B cell (primary cell): ENCODE measurements at regions not wholly inside any gene's neighbourhood (a gene's known extent, or its start where the extent isn't known, plus 50 kb on each side); places are given as distances from the start of the nearest gene placed in this dataset.

Experiments
- ATAC-seq: fragments of 200-7000 bp; cut with Tn5 transposase; one replicate; pipeline ENCODE4 v1.10.0; 2021; ENCODE audit warnings: low read depth, mild to moderate bottlenecking, moderate number of reproducible peaks, moderate library complexity
- CTCF ChIA-PET: fragments of 350-600 bp; sonication (Branson Sonifier 250); formaldehyde crosslinking; loops from one replicate; lab custom pipeline; 2021; ENCODE audit warnings: antibody characterized with exemption, inconsistent platforms; lab: Charles Lee
- POLR2A ChIA-PET: fragments of 350-600 bp; sonication (Branson Sonifier 250); formaldehyde crosslinking; loops from one replicate; lab custom pipeline; 2021; ENCODE audit warnings: antibody characterized with exemption; lab: Charles Lee
- DNase-seq: peaks from one replicate; pipeline ENCODE4 v3.0.0; 2013
- H2AFZ ChIP-seq: 2 replicates; pipeline ENCODE4 v1.6.1; 2012; ENCODE audit warnings: mild to moderate bottlenecking, low read depth, low read length; ENCODE audit not compliant: insufficient read depth, poor library complexity, severe bottlenecking
- H3K27ac ChIP-seq, 2 donors: 1 replicate in 1 of 2; 2 replicates in 1 of 2; pipeline ENCODE4 v1.5.1; 2012 to 2013; ENCODE audit warnings: low read length in 2 of 2, mild to moderate bottlenecking in 2 of 2, moderate library complexity in 1 of 2
- H3K27me3 ChIP-seq, 4 experiments: fragments of 200-600 bp in 1 of 4; sonication (generic) in 1 of 4; replicated peaks in 1 of 4; 1 replicate in 2 of 4; 2 replicates in 2 of 4; pipeline versions ENCODE4 v1.6.1 to v1.7.0; 2013 to 2016; ENCODE audit warnings: low read length in 3 of 4, mild to moderate bottlenecking in 2 of 4, mixed read lengths in 1 of 4, moderate library complexity in 1 of 4; ENCODE audit not compliant: insufficient read depth in 4 of 4, control insufficient read depth in 3 of 4; ENCODE audit errors: control extremely low read depth in 1 of 4
- H3K36me3 ChIP-seq, 2 experiments: replicated peaks in 1 of 2; 1 replicate in 1 of 2; 2 replicates in 1 of 2; pipeline versions ENCODE4 v1.6.1 to v1.7.1; 2013; ENCODE audit warnings: low read length in 1 of 2; ENCODE audit not compliant: insufficient read depth in 2 of 2, control insufficient read depth in 1 of 2; ENCODE audit errors: control extremely low read depth in 1 of 2, extremely low read depth in 1 of 2
- H3K4me1 ChIP-seq, 2 donors: fragments of 200-600 bp in 1 of 2; sonication (generic) in 1 of 2; 1 replicate in 1 of 2; 2 replicates in 1 of 2; pipeline versions ENCODE4 v1.5.1 to v1.6.1; 2013 to 2017; ENCODE audit warnings: low read length in 2 of 2; ENCODE audit not compliant: control insufficient read depth in 2 of 2, insufficient read depth in 2 of 2
- H3K4me2 ChIP-seq: replicated peaks from 2 replicates; pipeline ENCODE3; 2012; ENCODE audit warnings: mild to moderate bottlenecking, low read depth, low read length; ENCODE audit not compliant: poor library complexity, severe bottlenecking
- H3K4me3 ChIP-seq, 5 experiments: fragments of 200-600 bp in 1 of 5; sonication (generic) in 1 of 5; 1 replicate in 3 of 5; 2 replicates in 2 of 5; pipeline versions ENCODE4 v1.5.1 to v1.7.0; 2011 to 2016; ENCODE audit warnings: low read length in 4 of 5, mild to moderate bottlenecking in 4 of 5, low read depth in 2 of 5, control low read depth in 1 of 5, moderate library complexity in 1 of 5; ENCODE audit not compliant: insufficient read depth in 1 of 5; ENCODE audit errors: control extremely low read depth in 1 of 5, extremely low read depth in 1 of 5
- H3K79me2 ChIP-seq: fragments of 200-600 bp; sonication (generic); one replicate; pipeline ENCODE4 v1.6.0; 2016; ENCODE audit warnings: low read length; ENCODE audit not compliant: control insufficient read depth, insufficient read depth
- H3K9ac ChIP-seq: fragments of 200-600 bp; sonication (generic); 2 replicates; pipeline ENCODE4 v1.6.1; 2017; ENCODE audit warnings: mild to moderate bottlenecking, low read length, moderate library complexity
- H3K9me3 ChIP-seq, 3 donors: one replicate each; pipeline versions ENCODE4 v1.6.1 to v1.7.1; 2013; ENCODE audit warnings: low read length in 2 of 3; ENCODE audit not compliant: control insufficient read depth in 2 of 3, insufficient read depth in 1 of 3; ENCODE audit errors: control extremely low read depth in 1 of 3
- H4K20me1 ChIP-seq: 2 replicates; pipeline ENCODE4 v1.6.0; 2012; ENCODE audit warnings: mild to moderate bottlenecking, low read length; ENCODE audit not compliant: insufficient read depth, control insufficient read depth, poor library complexity, severe bottlenecking
- H3K27ac Mint-ChIP-seq: one replicate; pipeline ENCODE4 v1.8.0; 2021; ENCODE audit warnings: mixed read lengths
- H3K27me3 Mint-ChIP-seq: one replicate; pipeline ENCODE4 v1.8.0; 2021; ENCODE audit warnings: mixed read lengths
- H3K4me1 Mint-ChIP-seq: one replicate; pipeline ENCODE4 v1.8.0; 2021; ENCODE audit warnings: mixed read lengths
- H3K4me3 Mint-ChIP-seq: one replicate; pipeline ENCODE4 v1.8.0; 2021; ENCODE audit warnings: mixed read lengths
- H3K9me3 Mint-ChIP-seq: one replicate; pipeline ENCODE4 v1.8.0; 2022; ENCODE audit warnings: mixed read lengths; ENCODE audit not compliant: insufficient read depth
- EZH2 ChIP-seq: IDR thresholded peaks from 2 replicates; pipeline ENCODE4 v1.6.1; 2012; ENCODE audit warnings: borderline replicate concordance, low read depth, mild to moderate bottlenecking, moderate library complexity, low read length; ENCODE audit not compliant: insufficient read depth, poor library complexity, severe bottlenecking
- WGBS: methylation state at CpG from one replicate; pipeline ENCODE4 v1.1.5; 2013; ENCODE audit warnings: missing lambda C conversion rate; ENCODE audit not compliant: insufficient coverage; 5-methylcytosine and 5-hydroxymethylcytosine counted together
- intact Hi-C: fragments of 100-400 bp; cut with micrococcal nuclease; formaldehyde crosslinking; loops from one replicate; pipeline ENCODE4 v1.10.0; 2022
- TF ChIP-seq, protein P1 (sequence below): fragments of 200-600 bp; IDR thresholded peaks from one replicate; pipeline ENCODE4 v1.8.0; 2022; ENCODE audit warnings: antibody characterized with exemption, mild to moderate bottlenecking

DNA sequence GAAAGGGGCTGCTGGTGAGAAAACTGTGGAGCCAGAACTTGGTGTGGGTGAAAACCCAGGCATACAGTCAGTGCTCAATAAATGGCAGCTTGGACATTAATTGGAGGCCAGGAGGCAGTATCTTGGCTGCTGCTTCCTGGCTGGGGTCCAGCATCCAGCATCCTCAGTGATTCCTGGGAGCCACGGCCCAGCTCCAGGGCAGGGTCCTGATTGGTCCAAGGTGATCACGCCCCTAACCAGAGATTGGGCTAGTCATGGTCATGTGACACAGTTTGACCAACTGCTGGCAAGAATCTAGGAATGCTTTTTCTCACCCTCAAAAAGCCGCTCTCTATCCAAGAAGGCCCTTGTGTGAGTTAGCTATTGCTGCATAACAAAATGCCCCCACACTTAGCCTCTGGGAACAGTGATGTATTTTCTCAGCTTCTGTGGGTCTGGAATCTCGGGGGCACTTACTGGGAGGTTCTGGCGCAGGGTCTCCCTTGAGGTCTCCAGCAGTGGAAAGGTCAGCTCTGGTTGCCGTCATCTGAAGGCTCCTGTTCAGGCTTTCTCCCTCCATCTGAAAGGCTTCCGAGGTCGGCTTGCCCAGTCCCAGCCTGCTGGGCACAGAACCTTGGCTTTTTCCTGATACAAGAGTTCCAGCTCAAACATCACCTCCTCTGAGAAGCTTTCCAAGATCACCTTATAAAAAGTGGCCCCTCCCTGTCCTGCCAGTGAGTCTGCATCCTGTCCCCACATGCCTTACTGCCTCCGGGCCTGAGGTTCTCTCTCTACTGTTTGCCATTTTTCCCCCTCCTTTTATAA, 119.2 kb upstream of the NCOR2 start:
- Histone ChIP-seq H3K9ac (no peak overlapping the region), H3K27ac (no peak overlapping the region), H3K79me2 (no peaks in the 10 kb centered on the region), H3K27me3 (peaks cover 0 to 12% (median 0%) of the 10 kb centered on the region in 4 experiments), H2AFZ (no peak overlapping the region), H3K4me1 (peaks cover 12 to 16% of the 10 kb centered on the region in 2 donors), H3K4me3 (no peak overlapping the region), H4K20me1 (no peaks in the 10 kb centered on the region), H3K9me3 (peaks cover 0 to 15% (median 5%) of the 10 kb centered on the region in 3 donors), H3K4me2 (no peak overlapping the region), H3K36me3 (no peaks in the 10 kb centered on the region)
- POLR2A ChIA-PET, result no interaction called here
- TF ChIP-seq, protein P1, sequence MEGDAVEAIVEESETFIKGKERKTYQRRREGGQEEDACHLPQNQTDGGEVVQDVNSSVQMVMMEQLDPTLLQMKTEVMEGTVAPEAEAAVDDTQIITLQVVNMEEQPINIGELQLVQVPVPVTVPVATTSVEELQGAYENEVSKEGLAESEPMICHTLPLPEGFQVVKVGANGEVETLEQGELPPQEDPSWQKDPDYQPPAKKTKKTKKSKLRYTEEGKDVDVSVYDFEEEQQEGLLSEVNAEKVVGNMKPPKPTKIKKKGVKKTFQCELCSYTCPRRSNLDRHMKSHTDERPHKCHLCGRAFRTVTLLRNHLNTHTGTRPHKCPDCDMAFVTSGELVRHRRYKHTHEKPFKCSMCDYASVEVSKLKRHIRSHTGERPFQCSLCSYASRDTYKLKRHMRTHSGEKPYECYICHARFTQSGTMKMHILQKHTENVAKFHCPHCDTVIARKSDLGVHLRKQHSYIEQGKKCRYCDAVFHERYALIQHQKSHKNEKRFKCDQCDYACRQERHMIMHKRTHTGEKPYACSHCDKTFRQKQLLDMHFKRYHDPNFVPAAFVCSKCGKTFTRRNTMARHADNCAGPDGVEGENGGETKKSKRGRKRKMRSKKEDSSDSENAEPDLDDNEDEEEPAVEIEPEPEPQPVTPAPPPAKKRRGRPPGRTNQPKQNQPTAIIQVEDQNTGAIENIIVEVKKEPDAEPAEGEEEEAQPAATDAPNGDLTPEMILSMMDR, result no peak
- TF ChIP-seq EZH2, result no peak
- no peak for DNase-seq
- intact Hi-C loops, result no loop called here
- peaks cover 17% of the 10 kb centered on the region for H3K4me1 Mint-ChIP-seq
- ATAC-seq, result no peak
- peaks cover 3% of the 10 kb centered on the region for H3K9me3 Mint-ChIP-seq
- H3K27me3 Mint-ChIP-seq, result peaks cover 27% of the 10 kb centered on the region
- CTCF ChIA-PET, result interaction anchor here (1.5 kb wide), 1 partner anchor 85 kb away, joined by 5 read pairs; no protein-coding TSS in a partner anchor
- no peak overlapping the region for H3K4me3 Mint-ChIP-seq
- WGBS, result 91% methylated on average over 8 of the region's 9 CpGs
- no peak overlapping the region for H3K27ac Mint-ChIP-seq

DNA sequence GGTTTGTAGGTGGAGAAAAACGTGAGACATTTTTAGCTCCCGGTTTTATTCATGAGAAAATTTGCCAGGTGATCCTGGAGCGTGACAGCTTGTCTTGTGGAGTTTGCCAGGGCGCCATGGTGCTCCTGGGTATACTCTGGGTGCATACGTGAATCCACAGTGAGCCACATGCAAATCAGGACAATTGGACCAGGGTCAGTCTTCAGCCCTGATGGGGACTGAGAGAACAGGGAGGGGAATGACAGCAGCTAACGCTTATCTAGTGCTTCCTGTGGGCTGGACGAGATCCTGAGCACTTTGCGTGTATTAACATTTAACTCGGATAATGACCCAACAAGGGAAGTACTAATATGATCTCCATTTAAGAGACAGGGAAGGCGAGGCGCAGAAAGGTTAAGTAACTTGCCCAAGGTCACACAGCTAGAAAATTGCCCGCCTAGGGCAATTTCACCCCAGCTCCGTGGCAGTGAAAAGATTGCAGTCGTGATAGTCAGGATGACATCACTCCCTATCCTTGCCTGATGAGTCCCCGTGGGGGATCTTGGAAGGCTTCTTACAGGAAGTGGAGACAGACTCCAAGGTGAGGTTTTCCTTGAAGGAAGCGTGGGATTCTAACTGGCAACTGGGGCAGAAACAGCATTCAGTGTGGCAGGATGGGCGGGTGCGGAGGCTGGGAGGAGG, 118.4 kb upstream of the NCOR2 start:
- Mint-ChIP-seq H3K4me1 (peaks cover 22% of the 10 kb centered on the region), H3K9me3 (no peaks in the 10 kb centered on the region), H3K27me3 (peaks cover 25% of the 10 kb centered on the region), H3K4me3 (no peak overlapping the region), H3K27ac (no peak overlapping the region)
- no peak for TF ChIP-seq EZH2
- TF ChIP-seq, protein P1, result no peak
- H3K36me3 ChIP-seq, result no peaks in the 10 kb centered on the region
- no peak for DNase-seq
- H3K4me3 ChIP-seq, result no peak overlapping the region
- H2AFZ ChIP-seq, result no peak overlapping the region
- no peaks in the 10 kb centered on the region for H4K20me1 ChIP-seq
- H3K9me3 ChIP-seq, result peaks cover 0 to 10% (median 0%) of the 10 kb centered on the region in 3 donors
- ChIA-PET POLR2A (no interaction called here), CTCF (interaction anchor here (1.5 kb wide), 1 partner anchor 86 kb away, joined by 5 read pairs; no protein-coding TSS in a partner anchor)
- no peak overlapping the region for H3K9ac ChIP-seq
- no peak overlapping the region for H3K27ac ChIP-seq
- peaks cover 12 to 20% of the 10 kb centered on the region in 2 donors for H3K4me1 ChIP-seq
- H3K79me2 ChIP-seq, result no peaks in the 10 kb centered on the region
- intact Hi-C loops, result no loop called here
- ATAC-seq, result no peak
- H3K4me2 ChIP-seq, result no peak overlapping the region
- 86% methylated on average over 12 of the region's 18 CpGs for WGBS
- peaks cover 0 to 12% (median 0%) of the 10 kb centered on the region in 4 experiments for H3K27me3 ChIP-seq
